Endothelial cell of umbilical vein (primary cell): ENCODE measurements at regions not wholly inside any gene's neighbourhood (a gene's known extent, or its start where the extent isn't known, plus 50 kb on each side); places are given as distances from the start of the nearest gene placed in this dataset.
"Not testable (repeated sequence)": the region's sequence is repeated elsewhere in the genome, so short reads cannot be mapped to it uniquely, and the experiment has no call there.

ENCODE experiments used
- BruUV-seq: library from RNA; stranded (reverse); fragments of 400-500 nt; replicated peaks from 2 replicates; lab custom pipeline; 2021; lab: Mats Ljungman, UMichigan
- CTCF ChIA-PET: fragments of 300-600, 350-600 bp; sonication (Branson Sonifier 250); formaldehyde crosslinking; loops from one replicate; lab custom pipeline; 2021; ENCODE audit warnings: antibody characterized with exemption, inconsistent platforms; lab: Charles Lee
- POLR2A ChIA-PET: fragments of 300-600, 350-600 bp; sonication (Branson Sonifier 250); formaldehyde crosslinking; loops from one replicate; lab custom pipeline; 2021; ENCODE audit warnings: antibody characterized with exemption, inconsistent platforms; lab: Charles Lee
- DNase-seq: peaks from one replicate; pipeline ENCODE4 v3.0.0-alpha.2; 2011; ENCODE audit warnings: low read depth, low spot score
- FAIRE-seq: peaks from 2 replicates; lab custom pipeline; 2011; peaks lifted over from hg19 to GRCh38; lab: Jason Lieb, UNC
- H2AFZ ChIP-seq: 2 replicates; pipeline ENCODE4 v1.6.0; 2012; ENCODE audit warnings: low read depth, low read length, control low read depth, inconsistent platforms
- H3K27ac ChIP-seq: 2 replicates; pipeline ENCODE4 v1.5.1; 2011; ENCODE audit warnings: low read depth, mild to moderate bottlenecking, control low read depth, low read length, moderate library complexity; ENCODE audit not compliant: insufficient read depth
- H3K27me3 ChIP-seq, 2 experiments: 2 replicates each; pipeline versions ENCODE4 v1.6.0 to v1.6.1; 2011; ENCODE audit warnings: low read length in 2 of 2, mixed read lengths in 1 of 2; ENCODE audit not compliant: control insufficient read depth in 2 of 2, insufficient read depth in 2 of 2
- H3K36me3 ChIP-seq, 2 experiments: 2 replicates in 1 of 2; 3 replicates in 1 of 2; pipeline ENCODE4 v1.5.1; 2011; ENCODE audit warnings: low read length in 2 of 2, mild to moderate bottlenecking in 1 of 2, moderate library complexity in 1 of 2; ENCODE audit not compliant: control insufficient read depth in 2 of 2, insufficient read depth in 2 of 2; ENCODE audit errors: extremely low read depth in 1 of 2
- H3K4me1 ChIP-seq: 3 replicates; pipeline ENCODE4 v1.5.1; 2011; ENCODE audit warnings: mild to moderate bottlenecking, low read length; ENCODE audit not compliant: control insufficient read depth, insufficient read depth; ENCODE audit errors: extremely low read depth
- H3K4me2 ChIP-seq: 2 replicates; pipeline ENCODE4 v1.6.1; 2011; ENCODE audit warnings: low read length, control low read depth, mixed read lengths; ENCODE audit not compliant: insufficient read depth
- H3K4me3 ChIP-seq, 3 experiments: fragments of 200-600 bp in 1 of 3; sonication (generic), shearing (Covaris generic) in 1 of 3; replicated peaks in 1 of 3; 2 replicates each; pipeline ENCODE4 v1.5.1; 2011 to 2016; ENCODE audit warnings: control low read depth in 3 of 3, low read length in 3 of 3, mild to moderate bottlenecking in 2 of 3, inconsistent platforms in 1 of 3, low read depth in 1 of 3, moderate library complexity in 1 of 3; ENCODE audit not compliant: insufficient read depth in 1 of 3
- H3K79me2 ChIP-seq: 2 replicates; pipeline ENCODE4 v1.6.0; 2012; ENCODE audit warnings: low read length, inconsistent platforms; ENCODE audit not compliant: control insufficient read depth, insufficient read depth
- H3K9ac ChIP-seq: replicated peaks from 2 replicates; pipeline ENCODE3; 2011; ENCODE audit warnings: low read length, control low read depth; ENCODE audit not compliant: insufficient read depth; ENCODE audit errors: extremely low read depth
- H3K9me1 ChIP-seq: replicated peaks from 3 replicates; pipeline ENCODE4 v1.6.0; 2011; ENCODE audit warnings: mild to moderate bottlenecking, low read length; ENCODE audit not compliant: control insufficient read depth, insufficient read depth; ENCODE audit errors: extremely low read depth
- H3K9me3 ChIP-seq: replicated peaks from 2 replicates; pipeline ENCODE4 v1.5.1; 2012; ENCODE audit warnings: low read length, inconsistent platforms; ENCODE audit not compliant: control insufficient read depth, insufficient read depth
- H4K20me1 ChIP-seq: replicated peaks from 2 replicates; pipeline ENCODE3; 2011; ENCODE audit warnings: mild to moderate bottlenecking, low read length; ENCODE audit not compliant: control insufficient read depth, insufficient read depth; ENCODE audit errors: extremely low read depth
- CTCF ChIP-seq, 2 donors: IDR thresholded peaks; 1 replicate in 1 of 2; 2 replicates in 1 of 2; pipeline ENCODE4 v1.5.1; 2011; ENCODE audit warnings: low read length in 2 of 2, mild to moderate bottlenecking in 2 of 2, moderate library complexity in 2 of 2, control low read depth in 1 of 2, inconsistent platforms in 1 of 2, low read depth in 1 of 2; ENCODE audit not compliant: insufficient read depth in 1 of 2; ENCODE audit errors: extremely low read depth in 1 of 2
- EZH2 ChIP-seq: IDR thresholded peaks from 2 replicates; pipeline ENCODE4 v1.6.1; 2012; ENCODE audit warnings: borderline replicate concordance, low read depth, mild to moderate bottlenecking, moderate library complexity, low read length, inconsistent platforms; ENCODE audit not compliant: severe bottlenecking
- FOS ChIP-seq: IDR thresholded peaks from 2 replicates; pipeline ENCODE4 v1.6.1; 2011; ENCODE audit warnings: mild to moderate bottlenecking, low read length, moderate library complexity, borderline replicate concordance; ENCODE audit not compliant: insufficient read depth
- GATA2 ChIP-seq: IDR thresholded peaks from 2 replicates; pipeline ENCODE4 v1.7.0; 2011; ENCODE audit warnings: low read depth, mild to moderate bottlenecking, moderate library complexity, mixed read lengths, low read length; ENCODE audit not compliant: insufficient read length, insufficient read depth
- JUN ChIP-seq: IDR thresholded peaks from 2 replicates; pipeline ENCODE4 v1.6.1; 2011; ENCODE audit warnings: borderline replicate concordance, low read depth; ENCODE audit not compliant: insufficient read length, insufficient read depth
- MAX ChIP-seq: IDR thresholded peaks from 2 replicates; pipeline ENCODE4 v1.6.1; 2011; ENCODE audit not compliant: insufficient read depth, insufficient read length
- MYC ChIP-seq: IDR thresholded peaks from one replicate; pipeline ENCODE4 v1.6.1; 2011; ENCODE audit warnings: mild to moderate bottlenecking, low read depth, low read length
- POLR2A ChIP-seq: IDR thresholded peaks from 2 replicates; pipeline ENCODE4 v1.6.1; 2012; ENCODE audit warnings: low read depth, mild to moderate bottlenecking, control low read depth, low read length
- POLR2AphosphoS5 ChIP-seq: IDR thresholded peaks from 2 replicates; pipeline ENCODE4 v1.6.1; 2012; ENCODE audit warnings: low read depth, mild to moderate bottlenecking, control low read depth, low read length, moderate library complexity; ENCODE audit not compliant: insufficient read depth
- dilution Hi-C: fragments of 300-500 bp; cut with MboI; formaldehyde crosslinking; loops from one replicate; pipeline ENCODE4 v1.15.0; 2019; ENCODE audit warnings: low sequenced_read_pairs; ENCODE audit not compliant: extremely low pct_ligation_motif_present
- intact Hi-C: fragments of 100-400 bp; cut with micrococcal nuclease; formaldehyde crosslinking; loops from one replicate; pipeline ENCODE4 v1.10.0; 2022

- no TSS peak for BruUV-seq
- FAIRE-seq (no peak), DNase-seq (no peak)
- Histone ChIP-seq H3K27ac (no peak overlapping the region), H3K4me2 (no peak overlapping the region), H3K9ac (no peak overlapping the region), H4K20me1 (no peaks in the 10 kb centered on the region), H2AFZ (no peak overlapping the region), H3K9me3 (no peaks in the 10 kb centered on the region), H3K4me1 (no peaks in the 10 kb centered on the region), H3K9me1 (no peaks in the 10 kb centered on the region), H3K36me3 (no peaks in the 10 kb centered on the region), H3K4me3 (no peak overlapping the region), H3K27me3 (peaks cover 6 to 11% of the 10 kb centered on the region in 2 experiments), H3K79me2 (no peaks in the 10 kb centered on the region)
- TF ChIP-seq MYC (no peak), POLR2AphosphoS5 (no peak), GATA2 (no peak), CTCF (IDR thresholded peaks at IDR 0.05; ENCODE audit: extremely low read depth in 1 of 2, insufficient read depth in 1 of 2, low read depth in 1 of 2, low read length in 2 of 2) (no peak), POLR2A (no peak), JUN (no peak), FOS (no peak), MAX (no peak), EZH2 (no peak)
- dilution Hi-C loops (no loop called here), intact Hi-C loops (no loop called here)
- ChIA-PET CTCF (interaction anchor here (1.3 kb wide), 1 partner anchor 24 kb away, joined by 5 read pairs; no protein-coding TSS in a partner anchor), POLR2A (no interaction called here)
These were observed 89.5 kb downstream of the GGTLC2 start for GRCh38 chr22:22733881-22734373.

GRCh38 chr22:22734395-22735272 lies 90.2 kb downstream of the GGTLC2 start:
- DNase-seq, H3K27me3 ChIP-seq, POLR2A ChIA-PET, H4K20me1 ChIP-seq, BruUV-seq, H3K4me3 ChIP-seq, H3K36me3 ChIP-seq, H3K9me3 ChIP-seq, H3K4me1 ChIP-seq, H3K79me2 ChIP-seq, H3K4me2 ChIP-seq, H2AFZ ChIP-seq, H3K9me1 ChIP-seq, H3K27ac ChIP-seq, H3K9ac ChIP-seq, FAIRE-seq, intact Hi-C loops, dilution Hi-C loops: not testable (repeated sequence)
- CTCF ChIA-PET, result interaction anchor here (1.3 kb wide), 1 partner anchor 25 kb away, joined by 5 read pairs; no protein-coding TSS in a partner anchor
